Left cardiac atrium (tissue), 4 donors: ENCODE measurements at regions not wholly inside any gene's neighbourhood (a gene's known extent, or its start where the extent isn't known, plus 50 kb on each side); places are given as distances from the start of the nearest gene placed in this dataset.

Source experiments
- ATAC-seq, 2 donors: fragments of 200-7000 bp; cut with Tn5 transposase; one replicate each; pipeline ENCODE4 v1.9.1; 2020; ENCODE audit warnings: mild to moderate bottlenecking in 2 of 2, moderate library complexity in 2 of 2
- DNase-seq: peaks from one replicate; pipeline ENCODE4 v3.0.0-alpha.2; 2020
- intact Hi-C, 2 donors: fragments of 100-400 bp; cut with DNase I; formaldehyde crosslinking; loops; one replicate each; pipeline versions ENCODE4 v1.14.1 to v1.15.1; 2022 to 2023
- donor health status: DM: no; HTN: yes; CAD: no.
- donor health status: DM: no; HTN: yes; CAD: no; lungs with severe emphysema.
- donor health status: DM: yes; HTN: yes; CAD: no.
- donor health status: Dilated cardiomyopathy.

GRCh38 chr12:76611533-76611932 lies 52.0 kb upstream of the OSBPL8 start:
- peak in 1 of 2 donors; percentile 53 for ATAC-seq
- DNase-seq = no peak
- intact Hi-C loops = no loop called here

GRCh38 chr12:76614364-76614763 lies 54.8 kb upstream of the OSBPL8 start:
- intact Hi-C loops = no loop called here
- DNase-seq (no peak), ATAC-seq (no peak)

- intact Hi-C loops = no loop called here
- DNase-seq (no peak), ATAC-seq (no peak)
These were observed 58.5 kb upstream of the OSBPL8 start for GRCh38 chr12:76618031-76618430.

- intact Hi-C loops = loop anchor here (1.0 to 10.0 kb wide), 4 partner anchors 170 to 393 kb away; no protein-coding TSS in a partner anchor
- peak; percentile 65 to 86 for ATAC-seq
- peak; percentile 63 for DNase-seq
These were observed 62.0 kb upstream of the OSBPL8 start for GRCh38 chr12:76621582-76622024.

- intact Hi-C loops = loop anchor here in 1 of 2 donors (5.0 to 10.0 kb wide), 2 partner anchors 170 to 392 kb away; no protein-coding TSS in a partner anchor
- DNase-seq (no peak), ATAC-seq (no peak)
These were observed 62.8 kb upstream of the OSBPL8 start for GRCh38 chr12:76622351-76622750.

- ATAC-seq = no peak
These were observed 63.3 kb upstream of the OSBPL8 start for GRCh38 chr12:76622915-76623314.

GRCh38 chr12:76623931-76624330 lies 64.4 kb upstream of the OSBPL8 start:
- intact Hi-C loops = loop anchor here in 1 of 2 donors (5.0 to 10.0 kb wide), 2 partner anchors 168 to 391 kb away; no protein-coding TSS in a partner anchor
- DNase-seq (no peak), ATAC-seq (no peak)

More at GRCh38 chr12:76622915-76623314, 63.3 kb upstream of the OSBPL8 start:
- DNase-seq = no peak
- intact Hi-C loops = loop anchor here in 1 of 2 donors (5.0 to 10.0 kb wide), 2 partner anchors 169 to 392 kb away; no protein-coding TSS in a partner anchor

- ATAC-seq (no peak), DNase-seq (no peak)
- intact Hi-C loops = loop anchor here in 1 of 2 donors (10.0 kb wide), 1 partner anchor 387 kb away; no protein-coding TSS in a partner anchor
These were observed 68.0 kb upstream of the OSBPL8 start for GRCh38 chr12:76627346-76628135.

GRCh38 chr12:76628745-76629144 lies 69.2 kb upstream of the OSBPL8 start:
- intact Hi-C loops = loop anchor here in 1 of 2 donors (10.0 kb wide), 1 partner anchor 386 kb away; no protein-coding TSS in a partner anchor
- ATAC-seq (no peak), DNase-seq (no peak)

- intact Hi-C loops = no loop called here
These were observed 72.2 kb upstream of the OSBPL8 start for GRCh38 chr12:76631741-76632140.

GRCh38 chr12:76633415-76633814 lies 73.8 kb upstream of the OSBPL8 start:
- intact Hi-C loops = no loop called here
- no peak for DNase-seq
- ATAC-seq = peak in 1 of 2 donors; percentile 68

More at GRCh38 chr12:76631741-76632140, 72.2 kb upstream of the OSBPL8 start:
- no peak for ATAC-seq
- DNase-seq = no peak

GRCh38 chr12:76634133-76634532 lies 74.6 kb upstream of the OSBPL8 start:
- intact Hi-C loops = no loop called here
- ATAC-seq = no peak
- no peak for DNase-seq

- ATAC-seq = no peak
- intact Hi-C loops = no loop called here
- no peak for DNase-seq
These were observed 76.6 kb upstream of the OSBPL8 start for GRCh38 chr12:76636121-76636692.

- ATAC-seq (no peak), DNase-seq (no peak)
- intact Hi-C loops = no loop called here
These were observed 78.2 kb upstream of the OSBPL8 start for GRCh38 chr12:76637807-76638206.

GRCh38 chr12:76639646-76640045 lies 80.1 kb upstream of the OSBPL8 start:
- intact Hi-C loops = no loop called here
- ATAC-seq (no peak), DNase-seq (no peak)

GRCh38 chr12:76641073-76641472 lies 81.5 kb upstream of the OSBPL8 start:
- DNase-seq (no peak), ATAC-seq (no peak)
- intact Hi-C loops = no loop called here

- no peak for ATAC-seq
- intact Hi-C loops = no loop called here
- no peak for DNase-seq
These were observed 82.4 kb upstream of the OSBPL8 start for GRCh38 chr12:76641961-76642360.

GRCh38 chr12:76643438-76643837 lies 83.9 kb upstream of the OSBPL8 start:
- DNase-seq (no peak), ATAC-seq (no peak)
- intact Hi-C loops = no loop called here

- intact Hi-C loops = no loop called here
- no peak for DNase-seq
- no peak for ATAC-seq
These were observed 85.4 kb upstream of the OSBPL8 start for GRCh38 chr12:76644950-76645349.

GRCh38 chr12:76645934-76646333 lies 86.4 kb upstream of the OSBPL8 start:
- intact Hi-C loops = no loop called here
- DNase-seq = no peak
- no peak for ATAC-seq
